ENCODE measurements at regions not wholly inside any gene's neighbourhood (a gene's known extent, or its start where the extent isn't known, plus 50 kb on each side); places are given as distances from the start of the nearest gene placed in this dataset.

DNA sequence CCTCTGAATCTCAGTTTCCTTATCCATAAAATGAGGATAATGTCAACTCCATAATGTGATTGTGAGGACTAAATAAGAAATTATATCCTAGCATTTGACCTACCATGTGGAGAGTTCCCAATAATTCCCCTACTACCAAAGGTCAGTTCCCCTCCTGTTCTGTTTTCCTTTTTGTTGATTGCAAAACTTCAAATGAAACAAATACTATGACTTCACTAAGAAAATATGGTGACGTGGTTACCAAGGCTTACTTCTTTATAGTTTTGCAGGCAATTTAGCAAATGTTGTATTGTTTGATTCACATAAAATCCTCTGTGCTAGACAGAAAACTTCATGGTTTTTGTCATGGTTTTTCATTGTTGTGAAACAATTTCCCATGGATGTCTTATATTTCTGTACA, 153.8 kb upstream of the RORA start:
- Histone ChIP-seq H3K27me3 (no peaks in the 10 kb centered on the region), H3K27ac (no peak overlapping the region), H3K4me3 (no peak overlapping the region), H3K9me3 (no peaks in the 10 kb centered on the region), H3K4me1 (no peaks in the 10 kb centered on the region), H3K36me3 (no peaks in the 10 kb centered on the region)
- TF ChIP-seq POLR2A (IDR thresholded peaks at IDR 0.05) (no peak), EP300 (IDR thresholded peaks at IDR 0.05) (no peak)
- TF ChIP-seq, protein P1, sequence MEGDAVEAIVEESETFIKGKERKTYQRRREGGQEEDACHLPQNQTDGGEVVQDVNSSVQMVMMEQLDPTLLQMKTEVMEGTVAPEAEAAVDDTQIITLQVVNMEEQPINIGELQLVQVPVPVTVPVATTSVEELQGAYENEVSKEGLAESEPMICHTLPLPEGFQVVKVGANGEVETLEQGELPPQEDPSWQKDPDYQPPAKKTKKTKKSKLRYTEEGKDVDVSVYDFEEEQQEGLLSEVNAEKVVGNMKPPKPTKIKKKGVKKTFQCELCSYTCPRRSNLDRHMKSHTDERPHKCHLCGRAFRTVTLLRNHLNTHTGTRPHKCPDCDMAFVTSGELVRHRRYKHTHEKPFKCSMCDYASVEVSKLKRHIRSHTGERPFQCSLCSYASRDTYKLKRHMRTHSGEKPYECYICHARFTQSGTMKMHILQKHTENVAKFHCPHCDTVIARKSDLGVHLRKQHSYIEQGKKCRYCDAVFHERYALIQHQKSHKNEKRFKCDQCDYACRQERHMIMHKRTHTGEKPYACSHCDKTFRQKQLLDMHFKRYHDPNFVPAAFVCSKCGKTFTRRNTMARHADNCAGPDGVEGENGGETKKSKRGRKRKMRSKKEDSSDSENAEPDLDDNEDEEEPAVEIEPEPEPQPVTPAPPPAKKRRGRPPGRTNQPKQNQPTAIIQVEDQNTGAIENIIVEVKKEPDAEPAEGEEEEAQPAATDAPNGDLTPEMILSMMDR (IDR thresholded peaks at IDR 0.05) = no peak
- WGBS, 2 donors = 31% methylated on average over 1 of the region's 1 CpG
- DNase-seq (ENCODE audit: low spot score in 2 of 2) = no peak

DNA sequence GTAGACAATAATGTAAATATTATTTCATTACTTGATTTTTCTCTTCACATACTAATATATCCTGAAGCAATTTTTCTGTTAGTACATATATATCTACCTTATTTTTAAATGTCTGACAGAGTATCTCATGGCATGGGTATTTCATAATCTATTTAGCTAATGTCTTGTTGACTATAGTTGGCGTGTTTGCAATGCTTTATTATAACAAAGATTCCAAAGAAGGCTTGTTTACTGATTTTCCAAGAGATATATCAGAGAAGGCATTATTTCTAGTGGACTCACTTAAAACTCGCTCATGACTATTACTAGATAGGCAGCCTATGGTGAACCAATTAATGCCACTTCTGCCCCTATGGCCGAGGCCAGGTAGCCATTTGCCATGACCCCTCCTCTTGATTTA, 152.4 kb upstream of the RORA start:
- Histone ChIP-seq H3K27me3 (no peaks in the 10 kb centered on the region), H3K4me1 (no peaks in the 10 kb centered on the region), H3K27ac (no peak overlapping the region), H3K4me3 (no peak overlapping the region), H3K36me3 (no peaks in the 10 kb centered on the region), H3K9me3 (no peaks in the 10 kb centered on the region)
- no peak for DNase-seq (ENCODE audit: low spot score in 2 of 2)
- WGBS, 2 donors = 48 to 79% methylated on average over 3 of the region's 3 CpGs
- TF ChIP-seq EP300 (IDR thresholded peaks at IDR 0.05) (no peak), POLR2A (IDR thresholded peaks at IDR 0.05) (no peak)
- TF ChIP-seq, protein P1 (IDR thresholded peaks at IDR 0.05) = no peak

DNA sequence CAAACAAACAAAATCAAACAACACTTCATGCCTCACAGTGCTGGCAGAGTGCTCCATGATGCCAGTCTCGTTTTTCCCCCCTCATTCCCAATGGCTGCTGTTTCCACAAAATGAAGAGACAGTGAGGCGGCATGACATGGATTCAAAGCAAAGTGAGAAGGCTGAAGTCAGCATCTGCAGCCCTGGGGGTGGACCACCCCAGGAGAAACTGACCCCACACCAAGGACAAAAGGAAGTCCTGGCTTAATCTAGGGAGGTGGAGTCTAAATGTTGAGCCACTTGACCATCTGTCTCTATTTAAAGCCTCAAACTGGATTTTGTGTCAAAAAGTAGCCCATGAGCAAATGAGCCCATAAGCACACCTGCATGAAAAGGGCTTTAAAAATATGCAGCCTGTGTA, 151.2 kb upstream of the RORA start:
- no peaks in the 10 kb centered on the region for H3K27me3 ChIP-seq
- TF ChIP-seq, protein P1 (IDR thresholded peaks at IDR 0.05) = no peak
- TF ChIP-seq EP300 (IDR thresholded peaks at IDR 0.05) = no peak
- no peak for TF ChIP-seq POLR2A (IDR thresholded peaks at IDR 0.05)
- 67 to 79% methylated on average over 2 of the region's 2 CpGs for whole genome bisulfite sequencing, 2 donors

DNA sequence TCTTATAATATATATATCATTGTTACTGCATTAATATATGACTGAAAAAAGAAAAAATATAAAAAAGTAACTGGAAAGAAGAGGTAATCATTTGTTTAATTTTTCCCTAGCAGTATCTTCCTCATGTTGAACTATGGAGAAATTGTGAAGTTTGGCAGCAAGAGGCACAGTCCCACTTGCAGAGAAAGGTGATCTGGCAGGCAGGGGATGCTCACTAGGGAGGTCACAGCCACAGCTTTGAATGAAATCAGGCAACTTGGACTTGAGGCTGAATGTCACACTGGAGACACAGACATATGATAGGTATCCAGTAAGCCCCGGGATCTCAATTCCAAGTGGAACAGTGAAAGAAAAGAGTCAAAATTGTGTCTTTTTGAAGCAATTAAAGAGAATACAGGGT, 149.9 kb upstream of the RORA start:
- no peak overlapping the region for H3K27ac ChIP-seq
- WGBS, 2 donors = 89 to 94% methylated on average over 1 of the region's 1 CpG
- TF ChIP-seq EP300 (IDR thresholded peaks at IDR 0.05) (no peak), POLR2A (IDR thresholded peaks at IDR 0.05) (no peak)
- TF ChIP-seq, protein P1 (IDR thresholded peaks at IDR 0.05) = no peak

More for the DNA sequence above, 151.2 kb upstream of the RORA start:
- H3K27ac ChIP-seq = no peak overlapping the region
- H3K4me1 ChIP-seq = no peaks in the 10 kb centered on the region
- DNase-seq (ENCODE audit: low spot score in 2 of 2) = no peak
- no peaks in the 10 kb centered on the region for H3K9me3 ChIP-seq
- H3K36me3 ChIP-seq = no peaks in the 10 kb centered on the region
- no peak overlapping the region for H3K4me3 ChIP-seq

DNA sequence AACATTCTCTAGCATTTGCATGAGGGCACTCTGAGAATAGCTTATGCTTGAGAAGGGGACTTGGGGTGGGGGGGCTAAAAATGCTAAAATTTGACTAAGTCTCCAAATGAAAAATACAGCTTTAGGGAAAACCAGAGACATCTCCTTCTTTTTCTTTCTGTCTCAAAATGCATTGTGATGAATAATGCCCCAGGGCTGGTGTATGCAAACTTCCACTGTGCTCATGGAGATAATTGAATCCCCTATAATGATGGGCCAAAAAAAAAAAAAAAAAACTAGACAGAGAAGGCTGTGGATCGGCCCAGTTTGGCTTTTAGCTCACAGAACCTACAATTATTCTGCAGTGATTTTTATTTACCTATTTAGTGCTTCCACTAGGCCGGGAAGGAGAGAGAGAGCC, 147.9 kb upstream of the RORA start:
- H3K27me3 ChIP-seq = no peaks in the 10 kb centered on the region
- TF ChIP-seq, protein P1 (IDR thresholded peaks at IDR 0.05) = no peak
- TF ChIP-seq POLR2A (IDR thresholded peaks at IDR 0.05) = no peak
- TF ChIP-seq EP300 (IDR thresholded peaks at IDR 0.05) = no peak
- no peak overlapping the region for H3K27ac ChIP-seq
- no peaks in the 10 kb centered on the region for H3K36me3 ChIP-seq
- DNase-seq (ENCODE audit: low spot score in 2 of 2) = no peak
- no peaks in the 10 kb centered on the region for H3K4me1 ChIP-seq
- no peak overlapping the region for H3K4me3 ChIP-seq
- 81 to 83% methylated on average over 2 of the region's 2 CpGs for WGBS, 2 donors
- H3K9me3 ChIP-seq = no peaks in the 10 kb centered on the region

More for the DNA sequence above, 149.9 kb upstream of the RORA start:
- Histone ChIP-seq H3K36me3 (no peaks in the 10 kb centered on the region), H3K27me3 (no peaks in the 10 kb centered on the region), H3K4me1 (no peaks in the 10 kb centered on the region), H3K4me3 (no peak overlapping the region), H3K9me3 (no peaks in the 10 kb centered on the region)
- no peak for DNase-seq (ENCODE audit: low spot score in 2 of 2)

Data from tibial nerve (tissue), 4 donors.